ENCODE measurements at regions not wholly inside any gene's neighbourhood (a gene's known extent, or its start where the extent isn't known, plus 50 kb on each side); places are given as distances from the start of the nearest gene placed in this dataset.

DNA sequence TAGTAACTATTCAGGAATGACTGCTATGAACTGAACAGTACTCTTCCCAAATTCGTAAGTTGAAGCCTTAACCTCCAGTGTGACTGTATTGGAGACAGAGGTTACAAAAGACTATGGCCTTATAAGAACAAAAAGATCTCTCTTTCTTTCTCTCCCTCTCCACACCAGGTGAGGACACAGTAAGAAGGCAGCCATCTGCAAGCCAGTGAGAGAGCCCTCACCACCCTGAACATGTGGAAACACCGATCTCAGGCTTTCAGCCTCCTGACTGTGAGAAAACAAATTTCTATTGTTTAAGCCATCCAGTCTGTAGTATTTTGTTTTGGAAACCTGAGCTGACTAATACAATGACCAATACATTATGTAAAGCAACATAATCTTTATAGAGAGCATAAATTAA lies 888.9 kb downstream of the SLITRK1 start (continued):
- TF ChIP-seq, protein P1, sequence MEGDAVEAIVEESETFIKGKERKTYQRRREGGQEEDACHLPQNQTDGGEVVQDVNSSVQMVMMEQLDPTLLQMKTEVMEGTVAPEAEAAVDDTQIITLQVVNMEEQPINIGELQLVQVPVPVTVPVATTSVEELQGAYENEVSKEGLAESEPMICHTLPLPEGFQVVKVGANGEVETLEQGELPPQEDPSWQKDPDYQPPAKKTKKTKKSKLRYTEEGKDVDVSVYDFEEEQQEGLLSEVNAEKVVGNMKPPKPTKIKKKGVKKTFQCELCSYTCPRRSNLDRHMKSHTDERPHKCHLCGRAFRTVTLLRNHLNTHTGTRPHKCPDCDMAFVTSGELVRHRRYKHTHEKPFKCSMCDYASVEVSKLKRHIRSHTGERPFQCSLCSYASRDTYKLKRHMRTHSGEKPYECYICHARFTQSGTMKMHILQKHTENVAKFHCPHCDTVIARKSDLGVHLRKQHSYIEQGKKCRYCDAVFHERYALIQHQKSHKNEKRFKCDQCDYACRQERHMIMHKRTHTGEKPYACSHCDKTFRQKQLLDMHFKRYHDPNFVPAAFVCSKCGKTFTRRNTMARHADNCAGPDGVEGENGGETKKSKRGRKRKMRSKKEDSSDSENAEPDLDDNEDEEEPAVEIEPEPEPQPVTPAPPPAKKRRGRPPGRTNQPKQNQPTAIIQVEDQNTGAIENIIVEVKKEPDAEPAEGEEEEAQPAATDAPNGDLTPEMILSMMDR (conservative IDR thresholded peaks at IDR 0.05; ENCODE audit: low read depth in 2 of 2) = no peak
- TF ChIP-seq, protein P2, sequence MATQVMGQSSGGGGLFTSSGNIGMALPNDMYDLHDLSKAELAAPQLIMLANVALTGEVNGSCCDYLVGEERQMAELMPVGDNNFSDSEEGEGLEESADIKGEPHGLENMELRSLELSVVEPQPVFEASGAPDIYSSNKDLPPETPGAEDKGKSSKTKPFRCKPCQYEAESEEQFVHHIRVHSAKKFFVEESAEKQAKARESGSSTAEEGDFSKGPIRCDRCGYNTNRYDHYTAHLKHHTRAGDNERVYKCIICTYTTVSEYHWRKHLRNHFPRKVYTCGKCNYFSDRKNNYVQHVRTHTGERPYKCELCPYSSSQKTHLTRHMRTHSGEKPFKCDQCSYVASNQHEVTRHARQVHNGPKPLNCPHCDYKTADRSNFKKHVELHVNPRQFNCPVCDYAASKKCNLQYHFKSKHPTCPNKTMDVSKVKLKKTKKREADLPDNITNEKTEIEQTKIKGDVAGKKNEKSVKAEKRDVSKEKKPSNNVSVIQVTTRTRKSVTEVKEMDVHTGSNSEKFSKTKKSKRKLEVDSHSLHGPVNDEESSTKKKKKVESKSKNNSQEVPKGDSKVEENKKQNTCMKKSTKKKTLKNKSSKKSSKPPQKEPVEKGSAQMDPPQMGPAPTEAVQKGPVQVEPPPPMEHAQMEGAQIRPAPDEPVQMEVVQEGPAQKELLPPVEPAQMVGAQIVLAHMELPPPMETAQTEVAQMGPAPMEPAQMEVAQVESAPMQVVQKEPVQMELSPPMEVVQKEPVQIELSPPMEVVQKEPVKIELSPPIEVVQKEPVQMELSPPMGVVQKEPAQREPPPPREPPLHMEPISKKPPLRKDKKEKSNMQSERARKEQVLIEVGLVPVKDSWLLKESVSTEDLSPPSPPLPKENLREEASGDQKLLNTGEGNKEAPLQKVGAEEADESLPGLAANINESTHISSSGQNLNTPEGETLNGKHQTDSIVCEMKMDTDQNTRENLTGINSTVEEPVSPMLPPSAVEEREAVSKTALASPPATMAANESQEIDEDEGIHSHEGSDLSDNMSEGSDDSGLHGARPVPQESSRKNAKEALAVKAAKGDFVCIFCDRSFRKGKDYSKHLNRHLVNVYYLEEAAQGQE (IDR thresholded peaks at IDR 0.05; ENCODE audit: unreplicated experiment) = no peak
- TF ChIP-seq CREB1 (CRISPR knock-in tag; IDR thresholded peaks at IDR 0.05; ENCODE audit: low read depth) (no peak), EZH2 (IDR thresholded peaks at IDR 0.05; ENCODE audit: low read depth, unreplicated experiment) (no peak)

DNA sequence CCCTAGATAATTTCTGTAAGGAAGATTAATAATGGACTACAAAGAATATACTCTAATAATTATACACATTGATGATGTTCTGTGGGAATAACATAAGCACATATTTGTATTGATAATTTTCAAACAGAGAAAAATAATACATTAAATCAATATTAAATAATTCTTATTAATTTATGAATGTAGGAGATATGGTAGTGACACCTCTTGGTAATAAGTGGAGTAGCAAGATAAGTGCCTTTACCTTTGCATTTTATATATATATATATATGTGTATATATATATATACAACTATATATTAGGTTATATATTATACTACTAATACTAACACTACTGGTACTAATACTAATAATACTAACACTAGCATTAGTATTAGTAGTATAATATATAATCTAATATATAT lies 905.8 kb downstream of the SLITRK1 start:
- Histone ChIP-seq H3K27me3 (ENCODE audit: insufficient read depth) (no peaks in the 10 kb centered on the region), H2AFZ (no peak overlapping the region), H3K9me2 (ENCODE audit: insufficient read depth) (peaks cover 2% of the 10 kb centered on the region; the same call in 1 of the 2 replicates), H3K4me1 (ENCODE audit: insufficient read depth) (no peaks in the 10 kb centered on the region), H3K79me2 (replicated peaks; ENCODE audit: insufficient read depth) (no peaks in the 10 kb centered on the region), H3K4me2 (no peak overlapping the region), H4K20me1 (replicated peaks; ENCODE audit: insufficient read depth) (no peaks in the 10 kb centered on the region), H3K36me3 (ENCODE audit: insufficient read depth) (no peaks in the 10 kb centered on the region), H3F3A (replicated peaks; ENCODE audit: low read depth) (no peaks in the 10 kb centered on the region), H3K4me3 (no peak overlapping the region), H3K27ac (ENCODE audit: low read depth) (no peak overlapping the region)
- Mint-ChIP-seq H3K4me3 (no peak overlapping the region), H3K9me3 (no peaks in the 10 kb centered on the region; the same call in 2 of the 3 replicates), H3K27me3 (ENCODE audit: insufficient read depth, low read depth, poor library complexity) (no peaks in the 10 kb centered on the region), H3K27ac (no peak overlapping the region), H3K4me1 (peaks cover under 1% of the 10 kb centered on the region; the same call in 1 of the 3 replicates), H3K36me3 (ENCODE audit: low read depth) (no peaks in the 10 kb centered on the region)
- TF ChIP-seq, protein P3, sequence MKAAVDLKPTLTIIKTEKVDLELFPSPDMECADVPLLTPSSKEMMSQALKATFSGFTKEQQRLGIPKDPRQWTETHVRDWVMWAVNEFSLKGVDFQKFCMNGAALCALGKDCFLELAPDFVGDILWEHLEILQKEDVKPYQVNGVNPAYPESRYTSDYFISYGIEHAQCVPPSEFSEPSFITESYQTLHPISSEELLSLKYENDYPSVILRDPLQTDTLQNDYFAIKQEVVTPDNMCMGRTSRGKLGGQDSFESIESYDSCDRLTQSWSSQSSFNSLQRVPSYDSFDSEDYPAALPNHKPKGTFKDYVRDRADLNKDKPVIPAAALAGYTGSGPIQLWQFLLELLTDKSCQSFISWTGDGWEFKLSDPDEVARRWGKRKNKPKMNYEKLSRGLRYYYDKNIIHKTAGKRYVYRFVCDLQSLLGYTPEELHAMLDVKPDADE (IDR thresholded peaks at IDR 0.05) = no peak
- TF ChIP-seq POLR2AphosphoS5 (IDR thresholded peaks at IDR 0.05; ENCODE audit: low read depth) (no peak), JUNB (IDR thresholded peaks at IDR 0.05; ENCODE audit: unreplicated experiment) (no peak), ZNF331 (CRISPR knock-in tag; IDR thresholded peaks at IDR 0.05; ENCODE audit: low read depth) (no peak), NANOG (IDR thresholded peaks at IDR 0.05; ENCODE audit: borderline replicate concordance) (no peak), EZH2phosphoT487 (IDR thresholded peaks at IDR 0.05; ENCODE audit: unreplicated experiment) (no peak)
- TF ChIP-seq, protein P2 (IDR thresholded peaks at IDR 0.05; ENCODE audit: unreplicated experiment) = no peak
- TF ChIP-seq, protein P1 (conservative IDR thresholded peaks at IDR 0.05; ENCODE audit: low read depth in 2 of 2) = no peak
- DNase-seq (ENCODE audit: low spot score) (no peak), ATAC-seq (no peak)
